GM12891 (cell line): ENCODE measurements at regions not wholly inside any gene's neighbourhood (a gene's known extent, or its start where the extent isn't known, plus 50 kb on each side); places are given as distances from the start of the nearest gene placed in this dataset.

ENCODE experiments used
- POLR2A ChIP-seq: IDR thresholded peaks from 2 replicates; pipeline ENCODE4 v1.6.1; 2011; ENCODE audit warnings: low read depth, low read length, control low read depth
- POLR2AphosphoS5 ChIP-seq: IDR thresholded peaks from 2 replicates; pipeline ENCODE4 v1.6.1; 2011; ENCODE audit warnings: low read depth, low read length, control low read depth
- SPI1 ChIP-seq: IDR thresholded peaks from 2 replicates; pipeline ENCODE4 v1.6.1; 2011; ENCODE audit warnings: low read depth, low read length, control low read depth
- TAF1 ChIP-seq: IDR thresholded peaks from 2 replicates; pipeline ENCODE4 v1.6.1; 2011; ENCODE audit warnings: low read depth, low read length, control low read depth

DNA sequence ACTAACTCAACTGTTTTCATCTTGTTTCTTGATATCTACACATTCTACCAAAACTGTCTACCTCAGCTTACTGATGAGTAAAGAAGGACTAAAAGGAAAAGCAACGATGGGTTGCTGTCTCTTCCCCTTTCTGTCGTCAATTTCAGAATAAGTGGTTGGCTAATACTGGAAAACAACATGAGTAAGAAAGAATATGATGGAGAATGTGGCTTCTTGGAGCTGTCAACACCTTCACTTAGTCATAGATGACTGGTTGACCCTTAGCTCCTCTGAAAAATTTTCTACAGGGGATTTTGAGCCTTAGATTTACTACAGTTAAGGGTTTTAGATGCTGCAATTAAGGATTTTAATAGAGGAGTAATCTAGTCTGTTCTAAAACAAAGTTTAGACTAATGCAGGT lies 797.9 kb downstream of the TLE4 start:
- TF ChIP-seq POLR2A (no peak), SPI1 (no peak), TAF1 (no peak), POLR2AphosphoS5 (no peak)
